ENCODE measurements at regions not wholly inside any gene's neighbourhood (a gene's known extent, or its start where the extent isn't known, plus 50 kb on each side); places are given as distances from the start of the nearest gene placed in this dataset.

DNA sequence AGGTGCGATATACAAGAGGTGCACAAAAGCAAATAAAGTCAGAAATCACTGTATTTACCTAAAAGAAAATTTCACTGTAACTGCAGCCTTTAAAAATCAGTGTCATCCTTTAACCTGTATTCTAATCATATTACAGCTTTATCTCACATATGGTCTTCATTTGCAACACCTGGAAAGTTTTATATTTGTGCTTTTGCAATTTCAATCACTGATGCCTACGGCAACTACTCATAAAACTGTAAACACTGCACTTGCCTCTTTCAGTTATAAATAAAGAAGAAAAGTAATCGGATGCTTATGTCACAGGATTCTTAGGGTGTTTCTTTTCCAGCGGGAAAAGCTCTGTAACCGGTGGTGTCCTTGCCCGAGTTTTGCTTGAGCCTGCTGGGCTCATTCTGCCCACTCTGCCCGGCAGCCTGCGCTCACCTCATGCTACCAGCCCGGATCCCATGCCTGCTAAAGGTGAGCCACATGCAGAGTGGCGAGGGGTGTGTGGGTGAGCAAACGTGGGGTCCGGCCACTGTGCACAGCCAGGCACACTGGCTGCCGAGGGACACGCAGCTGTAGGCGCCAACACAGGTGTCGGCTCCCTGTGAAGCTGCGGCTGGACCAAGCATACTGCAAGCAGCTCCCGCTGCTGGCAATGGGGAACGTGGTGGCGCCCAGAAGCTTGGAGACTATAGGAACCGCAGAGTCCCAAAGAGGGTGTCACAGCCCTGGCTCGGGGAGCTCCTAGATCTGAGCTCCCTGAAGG, 56.3 kb upstream of the ABCB5 start (continued):
- TF ChIP-seq ZNF462 (CRISPR knock-in tag; IDR thresholded peaks at IDR 0.05): no peak

DNA sequence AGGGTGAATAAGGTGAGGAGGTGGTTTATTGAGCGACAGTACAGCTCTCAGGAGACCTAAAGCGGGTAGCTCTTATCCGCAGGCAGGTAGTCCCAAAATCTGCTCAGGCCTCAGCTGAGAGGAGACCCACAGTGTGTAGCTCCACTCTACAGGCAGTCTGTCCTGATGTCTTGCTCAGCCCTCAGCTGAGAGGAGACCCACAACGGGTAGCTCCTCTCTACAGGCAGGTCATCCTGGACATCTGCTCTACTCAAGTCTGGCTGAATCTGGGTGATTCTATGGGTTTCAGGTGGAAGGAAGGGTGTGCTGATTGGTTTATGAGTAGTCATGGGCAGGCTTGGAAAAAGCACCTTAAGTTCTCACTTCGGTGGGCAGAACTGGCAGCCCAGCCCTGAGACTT, 55.6 kb upstream of the ABCB5 start:
- Histone ChIP-seq H3K27me3 (ENCODE audit: insufficient read depth) (no peaks in the 10 kb centered on the region), H3K4me3 (no peak overlapping the region), H3K36me3 (ENCODE audit: insufficient read depth) (no peaks in the 10 kb centered on the region), H3F3A (replicated peaks; ENCODE audit: low read depth) (no peaks in the 10 kb centered on the region), H3K27ac (ENCODE audit: low read depth) (no peak overlapping the region), H3K4me2 (no peak overlapping the region), H3K4me1 (ENCODE audit: insufficient read depth) (peaks cover 3% of the 10 kb centered on the region; the same call in 1 of the 2 replicates), H4K20me1 (replicated peaks; ENCODE audit: insufficient read depth) (no peaks in the 10 kb centered on the region), H3K9me2 (ENCODE audit: insufficient read depth) (no peaks in the 10 kb centered on the region), H2AFZ (no peak overlapping the region), H3K79me2 (replicated peaks; ENCODE audit: insufficient read depth) (no peaks in the 10 kb centered on the region)
- Mint-ChIP-seq H3K9me3 (no peaks in the 10 kb centered on the region), H3K4me3 (no peak overlapping the region), H3K27me3 (ENCODE audit: insufficient read depth, low read depth, poor library complexity) (no peaks in the 10 kb centered on the region), H3K4me1 (peaks cover 3% of the 10 kb centered on the region), H3K36me3 (ENCODE audit: low read depth) (no peaks in the 10 kb centered on the region), H3K27ac (no peak overlapping the region)
- ATAC-seq (no peak), DNase-seq (ENCODE audit: low spot score) (no peak)
- no peak for TF ChIP-seq ZNF331 (CRISPR knock-in tag; IDR thresholded peaks at IDR 0.05; ENCODE audit: low read depth)
- no peak for TF ChIP-seq REST (IDR thresholded peaks at IDR 0.05; ENCODE audit: unreplicated experiment)
- TF ChIP-seq CREB1 (CRISPR knock-in tag; IDR thresholded peaks at IDR 0.05; ENCODE audit: low read depth): no peak
